Stimulated activated naive CD8-positive, alpha-beta T cell treated with anti-CD3 and anti-CD28 coated beads, Interleukin-15, Interleukin-2, amounts not matched to agents 100 ng/mL and 50 ng/mL, for 24 hours (primary cell): ENCODE measurements at regions not wholly inside any gene's neighbourhood (a gene's known extent, or its start where the extent isn't known, plus 50 kb on each side); places are given as distances from the start of the nearest gene placed in this dataset.
"Not testable (repeated sequence)": the region's sequence is repeated elsewhere in the genome, so short reads cannot be mapped to it uniquely, and the experiment has no call there.

ENCODE experiments used
- H3K27ac Mint-ChIP-seq: one replicate; pipeline ENCODE4 v1.8.0; 2021; ENCODE audit warnings: mild to moderate bottlenecking, mixed read lengths
- H3K27me3 Mint-ChIP-seq: one replicate; pipeline ENCODE4 v1.8.0; 2021; ENCODE audit warnings: mixed read lengths
- H3K36me3 Mint-ChIP-seq: one replicate; pipeline ENCODE4 v1.8.0; 2021; ENCODE audit warnings: low read depth, mixed read lengths
- H3K4me1 Mint-ChIP-seq: one replicate; pipeline ENCODE4 v1.8.0; 2021; ENCODE audit warnings: low read depth, mixed read lengths
- H3K4me3 Mint-ChIP-seq: one replicate; pipeline ENCODE4 v1.8.0; 2021; ENCODE audit warnings: mild to moderate bottlenecking, mixed read lengths
- H3K9me3 Mint-ChIP-seq: one replicate; pipeline ENCODE4 v1.8.0; 2021; ENCODE audit warnings: mixed read lengths

DNA sequence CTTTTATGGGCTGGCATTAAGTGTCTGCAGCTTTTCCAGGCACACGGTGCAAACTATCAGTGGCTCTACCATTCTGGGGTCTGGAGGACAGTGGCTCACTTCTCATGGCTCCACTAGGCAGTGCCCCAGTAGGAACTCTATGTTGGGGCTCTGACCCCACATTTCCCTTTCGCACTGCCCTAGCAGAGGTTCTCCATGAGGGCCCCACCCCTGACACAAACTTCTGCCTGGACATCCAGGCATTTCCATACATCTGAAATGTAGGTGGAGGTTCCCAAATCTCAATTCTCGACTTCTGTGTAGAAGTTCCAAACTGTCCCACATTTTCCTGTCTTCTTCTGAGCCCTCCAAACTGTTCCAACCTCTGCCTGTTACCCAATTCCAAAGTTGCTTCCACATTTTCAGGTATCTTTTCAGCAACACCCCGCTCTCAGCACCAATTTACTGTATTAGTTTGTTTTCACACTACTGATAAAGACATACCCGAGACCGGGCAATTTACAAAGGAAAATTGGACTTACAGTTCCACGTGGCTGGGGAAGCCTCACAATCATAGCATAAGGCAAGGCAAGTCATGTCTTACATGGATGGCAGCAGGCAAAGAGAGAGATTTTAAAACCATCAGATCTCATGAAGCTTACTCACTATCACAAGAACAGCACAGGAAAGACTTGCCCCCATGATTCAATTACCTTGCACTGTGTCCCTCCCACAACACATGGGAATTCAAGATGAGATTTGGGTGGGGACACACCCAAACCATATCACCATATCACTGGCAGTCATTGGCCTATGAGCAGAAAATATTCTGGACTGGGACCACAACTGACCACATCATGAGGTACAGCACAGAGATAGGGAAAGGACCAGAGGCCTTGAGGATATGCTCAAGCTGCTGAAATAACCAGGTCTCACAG, 136.8 kb downstream of the TMEM30B start:
- H3K36me3 Mint-ChIP-seq, H3K27me3 Mint-ChIP-seq, H3K4me3 Mint-ChIP-seq, H3K27ac Mint-ChIP-seq, H3K4me1 Mint-ChIP-seq: not testable (repeated sequence)
- H3K9me3 Mint-ChIP-seq = peaks cover 20% of the 10 kb centered on the region

DNA sequence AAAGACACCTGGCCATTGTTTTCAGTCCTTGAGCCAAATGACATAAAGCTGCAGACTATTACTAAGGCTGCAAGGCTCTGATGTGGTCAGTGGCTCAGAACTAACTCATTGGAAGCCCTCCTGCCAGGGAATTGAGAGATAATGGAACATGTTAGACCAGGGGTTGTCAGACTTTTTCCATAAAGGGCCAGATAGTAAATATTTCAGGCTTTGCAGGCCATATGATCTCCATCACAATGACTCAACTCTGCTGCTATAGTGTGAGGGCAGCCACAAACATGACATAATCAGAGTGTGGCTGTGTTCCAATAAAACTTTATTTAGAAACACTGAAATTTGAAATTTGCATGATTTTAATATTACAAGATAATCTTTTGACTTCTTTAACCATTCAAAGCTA, 140.3 kb downstream of the TMEM30B start:
- H3K36me3 Mint-ChIP-seq = no peaks in the 10 kb centered on the region
- H3K4me3 Mint-ChIP-seq = no peak overlapping the region
- H3K27me3 Mint-ChIP-seq = peaks cover 20% of the 10 kb centered on the region
- H3K27ac Mint-ChIP-seq = no peak overlapping the region
- peaks cover 29% of the 10 kb centered on the region for H3K9me3 Mint-ChIP-seq
- H3K4me1 Mint-ChIP-seq = no peaks in the 10 kb centered on the region

DNA sequence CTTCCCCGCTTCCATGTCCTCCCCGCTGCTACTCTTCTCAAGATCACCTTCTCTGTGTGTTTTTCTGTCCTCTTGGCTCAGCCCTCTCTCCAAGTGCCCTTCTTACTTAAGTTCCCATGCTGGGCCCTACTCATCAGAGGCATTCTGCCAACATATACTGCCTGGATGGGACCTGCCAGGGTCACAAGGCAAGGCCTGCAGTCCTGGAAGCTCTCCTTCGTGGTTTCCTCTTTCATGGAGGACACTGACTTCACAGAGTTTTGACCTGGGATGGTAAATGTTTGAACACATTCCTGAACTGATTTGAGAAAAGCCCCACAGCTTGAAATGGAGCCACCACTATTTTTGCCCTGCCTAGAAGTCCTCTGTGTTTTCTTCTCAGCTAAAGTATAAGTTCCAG, 140.9 kb downstream of the TMEM30B start:
- Mint-ChIP-seq H3K27me3 (peaks cover 26% of the 10 kb centered on the region), H3K9me3 (peaks cover 27% of the 10 kb centered on the region), H3K4me3 (no peak overlapping the region), H3K4me1 (no peaks in the 10 kb centered on the region), H3K27ac (no peak overlapping the region), H3K36me3 (no peaks in the 10 kb centered on the region)

DNA sequence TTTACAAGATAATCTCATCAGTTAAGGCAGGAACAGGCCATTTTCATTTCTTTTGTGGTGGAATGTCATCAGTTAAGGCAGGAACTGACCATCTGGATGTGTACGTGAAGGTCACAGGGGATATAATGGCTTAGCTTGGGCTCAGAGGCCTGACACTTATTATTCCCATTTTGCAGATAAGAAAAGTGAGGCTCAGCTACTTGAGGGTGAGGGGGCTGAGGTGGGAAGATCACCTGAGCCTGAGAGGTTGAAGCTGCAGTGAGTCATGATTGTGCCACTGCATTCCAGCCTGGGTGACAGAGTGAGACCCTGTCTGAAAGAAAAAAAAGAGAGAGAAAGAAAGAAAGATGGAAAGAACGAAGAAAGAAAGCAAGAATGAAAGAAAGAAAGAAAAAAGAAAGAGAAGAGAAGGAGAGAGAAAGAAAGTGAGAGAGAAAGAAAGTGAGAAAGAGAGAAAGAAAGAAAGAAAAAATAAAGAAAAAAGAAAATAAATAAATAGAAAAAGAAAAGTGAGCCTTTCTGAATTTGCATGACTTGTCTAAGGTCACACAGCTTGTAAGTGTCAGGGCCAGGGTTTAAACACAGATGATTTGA, 142.0 kb downstream of the TMEM30B start:
- no peak overlapping the region for H3K4me3 Mint-ChIP-seq
- H3K27ac Mint-ChIP-seq = no peak overlapping the region
- H3K27me3 Mint-ChIP-seq = peaks cover 32% of the 10 kb centered on the region
- no peaks in the 10 kb centered on the region for H3K4me1 Mint-ChIP-seq
- peaks cover 18% of the 10 kb centered on the region for H3K9me3 Mint-ChIP-seq
- no peaks in the 10 kb centered on the region for H3K36me3 Mint-ChIP-seq

DNA sequence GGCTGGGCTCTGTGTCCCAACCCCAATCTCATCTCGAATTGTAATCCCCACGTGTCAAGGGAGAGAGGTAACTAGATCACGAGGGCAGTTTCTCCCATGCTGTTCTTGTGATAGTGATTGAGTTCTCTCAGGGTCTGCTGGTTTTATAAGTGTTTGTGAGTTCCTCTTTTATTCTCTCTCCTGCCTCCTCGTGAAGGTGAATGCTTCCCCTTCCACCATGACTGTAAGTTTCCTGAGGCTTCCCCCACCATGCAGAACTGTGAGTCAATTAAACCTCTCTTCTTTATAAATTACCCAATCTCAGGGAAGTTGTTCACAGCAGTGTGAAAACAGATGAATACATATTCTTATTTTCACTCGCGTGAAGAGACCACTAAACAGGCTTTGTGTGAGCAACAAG, 148.2 kb downstream of the TMEM30B start:
- H3K36me3 Mint-ChIP-seq = no peaks in the 10 kb centered on the region
- peaks cover 37% of the 10 kb centered on the region for H3K27me3 Mint-ChIP-seq
- no peak overlapping the region for H3K4me3 Mint-ChIP-seq
- peaks cover 9% of the 10 kb centered on the region for H3K9me3 Mint-ChIP-seq
- no peaks in the 10 kb centered on the region for H3K4me1 Mint-ChIP-seq
- H3K27ac Mint-ChIP-seq = no peak overlapping the region

DNA sequence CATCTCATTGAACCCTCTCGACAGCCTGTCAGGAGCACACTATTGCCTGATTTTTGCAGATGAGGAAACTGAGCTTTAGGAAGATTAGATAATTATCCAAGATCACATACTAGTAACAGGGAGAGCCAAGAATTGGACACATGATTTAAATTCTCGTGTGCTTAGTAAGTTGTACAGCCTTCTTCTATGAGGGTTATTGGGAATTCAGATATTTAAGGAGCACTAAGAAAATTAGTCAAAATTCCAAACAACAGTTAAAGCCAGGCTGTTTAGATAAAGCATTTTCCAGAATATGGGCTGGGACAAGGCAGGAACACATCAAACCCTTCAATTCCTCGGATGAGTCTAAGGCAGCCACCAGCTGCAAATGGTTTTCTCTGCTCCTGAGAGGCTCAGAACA, 148.8 kb downstream of the TMEM30B start:
- H3K4me3 Mint-ChIP-seq = no peak overlapping the region
- H3K36me3 Mint-ChIP-seq = no peaks in the 10 kb centered on the region
- H3K27me3 Mint-ChIP-seq = peaks cover 31% of the 10 kb centered on the region
- peaks cover 3% of the 10 kb centered on the region for H3K9me3 Mint-ChIP-seq
- no peak overlapping the region for H3K27ac Mint-ChIP-seq
- H3K4me1 Mint-ChIP-seq = no peaks in the 10 kb centered on the region

DNA sequence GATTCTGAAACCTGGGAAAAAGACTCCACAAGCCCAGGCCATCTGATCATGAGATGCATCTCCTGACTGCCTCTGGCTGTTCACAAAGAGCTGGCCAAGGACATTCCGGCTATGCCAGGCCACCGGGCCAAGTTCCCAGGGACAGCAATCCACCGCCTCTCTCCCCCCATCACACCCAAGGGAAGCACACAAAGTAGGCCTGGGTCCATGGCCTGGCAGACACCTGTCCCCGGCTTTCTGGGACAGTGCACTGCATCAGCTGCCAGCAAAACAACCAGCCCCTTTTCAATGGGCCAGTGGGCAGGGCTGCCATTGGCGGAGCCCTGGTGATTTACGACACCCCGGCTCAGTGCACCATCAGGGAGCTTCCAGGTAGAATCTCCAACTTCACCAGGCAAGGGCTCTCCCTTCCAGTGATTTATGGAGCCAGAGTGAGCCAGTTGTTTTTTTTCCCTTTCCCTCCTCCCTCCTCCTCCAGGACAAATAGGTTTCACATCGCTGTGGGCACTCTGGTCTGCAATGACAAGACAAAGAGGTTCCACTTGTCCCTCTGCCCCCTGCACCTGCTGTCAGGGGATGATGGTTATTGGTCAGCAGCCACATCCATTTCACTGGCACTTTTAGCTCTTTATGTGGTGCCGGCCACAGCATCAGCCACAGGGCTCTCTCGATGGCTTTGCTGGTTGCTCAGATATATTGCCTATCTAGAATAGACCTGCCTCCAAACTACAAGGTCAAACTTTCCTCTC, 149.6 kb downstream of the SLC38A6 start:
- Mint-ChIP-seq H3K36me3 (no peaks in the 10 kb centered on the region), H3K4me3 (no peak overlapping the region), H3K9me3 (no peaks in the 10 kb centered on the region), H3K27ac (no peak overlapping the region), H3K4me1 (no peaks in the 10 kb centered on the region), H3K27me3 (peaks cover 26% of the 10 kb centered on the region)

DNA sequence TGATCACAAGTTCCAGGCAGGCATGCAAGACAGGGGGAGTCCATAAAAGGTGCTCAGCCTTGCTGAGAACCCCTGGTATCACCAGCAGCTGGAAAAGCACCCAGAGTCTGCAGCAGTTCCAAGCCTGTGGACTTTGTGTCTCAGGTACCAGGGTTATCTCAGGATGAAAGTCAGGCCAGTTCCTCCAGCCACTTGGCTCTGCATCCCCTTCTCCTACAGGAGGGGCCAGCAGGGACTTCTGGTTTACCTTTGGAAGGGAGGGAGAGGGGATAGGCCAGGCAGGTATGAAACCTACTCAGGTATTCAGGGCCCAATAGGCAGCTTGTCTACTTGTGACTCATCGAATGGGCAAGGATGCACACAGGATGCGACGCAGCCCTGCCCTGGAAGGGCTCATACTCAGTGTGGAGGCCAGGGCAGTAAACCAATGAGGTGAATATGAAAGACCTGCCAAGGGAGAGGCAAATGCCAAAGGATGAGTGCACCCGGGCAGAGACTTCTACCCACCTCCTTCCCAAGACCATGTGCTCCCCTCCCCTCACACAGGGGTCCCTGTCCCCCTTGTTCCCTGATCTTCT, 148.2 kb downstream of the SLC38A6 start:
- no peaks in the 10 kb centered on the region for H3K4me1 Mint-ChIP-seq
- H3K27me3 Mint-ChIP-seq = peaks cover 21% of the 10 kb centered on the region
- H3K4me3 Mint-ChIP-seq = no peak overlapping the region
- no peaks in the 10 kb centered on the region for H3K36me3 Mint-ChIP-seq
- no peak overlapping the region for H3K27ac Mint-ChIP-seq
- no peaks in the 10 kb centered on the region for H3K9me3 Mint-ChIP-seq

DNA sequence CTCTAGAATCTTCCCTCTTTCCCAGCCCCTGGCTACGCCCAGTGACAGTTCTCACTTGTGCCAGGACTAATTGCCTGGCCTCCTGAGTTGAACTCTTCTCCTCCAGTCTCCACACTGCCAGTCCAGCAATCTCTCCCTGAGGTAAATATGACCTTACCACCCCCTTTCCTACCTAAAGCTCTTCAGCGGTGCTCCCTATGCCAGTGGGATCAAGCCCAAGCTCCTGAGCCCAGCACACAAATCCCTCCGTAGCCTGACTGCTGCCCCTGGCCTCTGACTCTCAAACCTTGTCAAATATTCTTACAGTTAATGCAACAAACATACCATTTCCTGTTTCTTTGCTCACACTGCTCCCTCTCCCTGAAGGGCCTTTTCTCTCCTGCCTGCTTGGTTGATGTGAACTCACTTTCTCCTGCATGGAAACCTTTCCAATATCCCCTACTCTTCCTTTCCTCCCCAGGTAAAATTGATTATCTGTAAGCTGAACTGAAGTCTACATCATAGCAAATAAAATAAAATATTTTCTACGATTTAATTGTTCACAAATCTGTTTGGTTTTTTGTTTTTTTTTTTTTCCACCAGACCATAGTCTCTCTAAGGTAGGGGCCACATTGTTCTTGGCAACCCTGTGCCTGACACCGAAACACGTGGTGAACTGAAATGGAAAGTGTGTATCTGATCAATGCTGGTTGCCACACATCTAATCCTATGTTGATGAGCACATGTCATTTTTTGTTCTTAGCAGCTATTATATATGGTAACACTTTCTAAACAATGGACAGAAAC, 147.5 kb downstream of the SLC38A6 start:
- no peaks in the 10 kb centered on the region for H3K4me1 Mint-ChIP-seq
- no peak overlapping the region for H3K4me3 Mint-ChIP-seq
- no peaks in the 10 kb centered on the region for H3K36me3 Mint-ChIP-seq
- no peaks in the 10 kb centered on the region for H3K9me3 Mint-ChIP-seq
- H3K27ac Mint-ChIP-seq = peak overlapping the region; percentile 3
- peaks cover 21% of the 10 kb centered on the region for H3K27me3 Mint-ChIP-seq

DNA sequence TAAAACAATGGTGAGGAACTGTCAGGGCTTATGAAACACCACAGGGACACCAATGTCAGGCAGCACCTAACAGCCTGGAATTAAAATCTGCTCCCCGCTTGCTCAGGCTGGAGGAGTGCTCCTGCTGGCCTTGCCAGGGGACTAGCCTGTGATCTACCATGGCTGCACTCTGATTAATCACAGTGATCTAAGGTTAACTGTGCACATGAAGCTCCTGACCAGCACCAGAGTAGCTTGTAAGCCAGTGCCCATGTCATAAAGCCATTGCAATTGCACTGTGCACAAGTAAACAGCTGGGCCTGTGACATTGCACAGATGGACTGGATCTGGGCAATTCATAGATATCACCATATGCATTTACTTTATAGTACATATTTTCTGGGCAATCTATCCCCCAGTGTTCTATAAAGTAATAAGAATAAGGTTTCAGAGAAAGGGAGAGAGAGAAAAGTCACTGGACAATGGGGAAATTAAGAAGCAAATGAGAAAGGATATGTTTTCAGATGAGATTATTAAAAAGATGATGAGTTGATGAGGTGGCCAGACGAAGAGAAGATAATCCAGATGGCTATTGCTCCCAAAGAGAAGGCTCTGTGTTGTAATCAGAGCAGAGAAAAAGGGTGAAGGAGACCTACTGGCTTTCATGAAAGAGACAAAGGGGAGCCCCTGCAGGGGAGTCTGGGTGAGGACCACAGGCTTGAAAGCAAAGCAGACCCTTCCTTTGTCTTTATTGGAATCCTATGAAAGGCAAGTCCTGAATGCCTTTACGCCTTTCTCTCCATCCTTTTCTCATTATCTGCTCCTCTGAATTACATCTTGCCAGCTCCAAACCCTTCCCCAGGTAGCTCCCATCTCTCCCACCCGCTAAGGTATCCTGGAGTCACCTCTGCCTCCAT, 145.8 kb downstream of the SLC38A6 start:
- Mint-ChIP-seq H3K4me3 (no peak overlapping the region), H3K9me3 (no peaks in the 10 kb centered on the region), H3K27ac (no peak overlapping the region), H3K4me1 (no peaks in the 10 kb centered on the region), H3K36me3 (no peaks in the 10 kb centered on the region), H3K27me3 (peaks cover 16% of the 10 kb centered on the region)

DNA sequence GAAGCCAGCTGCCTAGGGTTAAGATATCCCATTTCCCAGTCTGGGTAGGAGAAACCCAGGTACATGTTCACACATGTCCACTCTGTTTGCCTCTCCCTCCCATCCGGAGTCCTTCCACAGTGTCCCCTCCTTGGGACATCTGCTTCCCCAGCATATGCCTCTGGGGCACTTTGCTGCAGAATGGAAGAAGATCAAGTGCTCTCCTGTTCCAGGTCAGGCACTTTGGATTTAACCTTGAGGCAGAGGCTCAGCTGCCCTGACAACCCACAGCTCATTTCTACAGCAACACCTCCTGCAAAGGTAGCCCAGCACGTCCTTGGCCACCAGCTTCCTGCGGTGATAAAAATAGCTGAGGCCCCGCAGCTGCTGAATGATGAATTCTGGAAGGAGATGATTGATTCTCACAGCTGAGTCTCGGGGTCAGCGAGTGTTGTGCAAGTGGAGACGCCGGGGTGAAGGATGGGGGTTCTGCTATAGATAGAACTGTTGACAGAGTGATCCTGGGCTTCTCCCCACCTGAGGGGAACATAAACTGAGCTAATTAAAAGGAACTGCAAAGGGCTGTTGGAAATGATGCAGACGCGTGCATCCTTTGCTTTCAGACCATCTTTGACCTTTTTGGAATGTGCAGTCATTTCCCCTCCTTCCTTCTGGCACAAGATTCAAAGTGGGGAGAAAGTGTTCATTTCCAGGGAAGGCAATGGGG, 145.0 kb downstream of the SLC38A6 start:
- Mint-ChIP-seq H3K9me3 (no peaks in the 10 kb centered on the region), H3K4me1 (no peaks in the 10 kb centered on the region), H3K4me3 (no peak overlapping the region), H3K36me3 (no peaks in the 10 kb centered on the region), H3K27ac (no peak overlapping the region), H3K27me3 (peaks cover 16% of the 10 kb centered on the region)

DNA sequence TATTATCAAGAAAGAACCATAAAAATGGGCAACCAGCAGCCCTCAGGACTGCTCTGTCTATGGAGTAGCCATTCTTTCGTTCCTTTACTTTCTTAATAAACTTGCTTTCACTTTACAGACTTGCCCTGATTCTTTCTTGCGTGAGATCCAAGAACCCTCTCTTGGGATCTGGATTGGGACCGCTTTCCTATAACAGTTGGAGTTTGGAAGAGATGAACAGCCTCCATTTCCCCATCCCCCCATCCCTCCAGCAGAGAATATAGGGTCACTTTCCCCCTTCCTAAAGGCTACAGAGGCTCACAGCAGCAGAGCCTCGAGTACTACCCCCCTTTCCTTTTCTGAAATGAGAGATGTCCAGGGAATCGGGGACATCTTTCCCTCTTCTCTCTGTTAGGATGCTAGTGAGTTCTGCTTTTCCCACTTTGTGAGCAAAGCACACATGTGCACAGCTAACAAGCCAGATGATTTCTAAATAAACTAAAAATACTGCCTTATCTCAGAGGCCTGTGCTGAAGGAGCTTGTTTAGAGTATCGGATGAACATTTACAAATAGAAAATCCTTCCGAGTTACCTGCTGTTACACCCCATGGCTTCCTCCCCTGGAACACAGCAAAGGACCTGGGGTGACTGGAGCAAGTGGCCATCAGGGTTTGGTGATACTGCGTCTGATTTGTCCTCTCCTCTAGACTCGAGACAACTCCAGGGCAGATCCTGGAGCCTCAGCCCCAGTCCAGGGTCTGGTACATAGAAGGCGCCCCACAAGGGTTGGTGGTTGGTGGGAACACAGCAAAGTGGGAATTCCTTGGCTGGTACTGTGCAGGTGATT, 144.2 kb downstream of the SLC38A6 start:
- H3K4me1 Mint-ChIP-seq = no peaks in the 10 kb centered on the region
- no peaks in the 10 kb centered on the region for H3K9me3 Mint-ChIP-seq
- H3K27me3 Mint-ChIP-seq = peaks cover 16% of the 10 kb centered on the region
- H3K36me3 Mint-ChIP-seq = no peaks in the 10 kb centered on the region
- H3K27ac Mint-ChIP-seq = no peak overlapping the region
- H3K4me3 Mint-ChIP-seq = no peak overlapping the region
